ENCODE measurements at regions not wholly inside any gene's neighbourhood (a gene's known extent, or its start where the extent isn't known, plus 50 kb on each side); places are given as distances from the start of the nearest gene placed in this dataset.

- Histone ChIP-seq H3F3A (ENCODE audit: insufficient read depth, low read length, poor library complexity, severe bottlenecking) (no peaks in the 10 kb centered on the region), H3K9ac (ENCODE audit: low read length) (no peak overlapping the region), H3K27me3 (ENCODE audit: insufficient read depth, low read depth, low read length) (no peaks in the 10 kb centered on the region), H3K36me3 (ENCODE audit: insufficient read depth, low read length) (no peaks in the 10 kb centered on the region), H3K4me3 (ENCODE audit: low read length) (no peak overlapping the region), H4K20me1 (ENCODE audit: insufficient read depth) (no peaks in the 10 kb centered on the region), H3K27ac (ENCODE audit: low read length) (no peak overlapping the region), H3K9me3 (ENCODE audit: low read length) (no peaks in the 10 kb centered on the region), H2AFZ (ENCODE audit: low read depth, low read length) (no peak overlapping the region), H3K4me2 (ENCODE audit: low read length) (no peak overlapping the region), H3K79me2 (replicated peaks; ENCODE audit: insufficient read depth, low read length) (no peaks in the 10 kb centered on the region), H3K9me2 (ENCODE audit: insufficient read depth, low read length) (no peaks in the 10 kb centered on the region)
- TF ChIP-seq CTCF (IDR thresholded peaks at IDR 0.05; ENCODE audit: poor library complexity, severe bottlenecking), result no peak
- no peak for TF ChIP-seq RAD21 (conservative IDR thresholded peaks at IDR 0.05)
- TF ChIP-seq REST (IDR thresholded peaks at IDR 0.05; ENCODE audit: borderline replicate concordance), result no peak
- no peak for TF ChIP-seq POLR2AphosphoS5 (IDR thresholded peaks at IDR 0.05)
- TF ChIP-seq SMC3 (conservative IDR thresholded peaks at IDR 0.05; ENCODE audit: poor library complexity), result no peak
- TF ChIP-seq MXI1 (conservative IDR thresholded peaks at IDR 0.05; ENCODE audit: poor library complexity, severe bottlenecking), result no peak
- TF ChIP-seq EP300 (conservative IDR thresholded peaks at IDR 0.05; ENCODE audit: poor library complexity, severe bottlenecking), result no peak
- no peak for TF ChIP-seq TAF1 (IDR thresholded peaks at IDR 0.05; ENCODE audit: low read depth)
- TF ChIP-seq EZH2 (IDR thresholded peaks at IDR 0.05; ENCODE audit: borderline replicate concordance, insufficient read depth, low read length, poor library complexity, severe bottlenecking), result no peak
Measured at GRCh38 chr5:118726891-118727290, 261.5 kb downstream of the DTWD2 start.

GRCh38 chr5:118723021-118723338 is 265.4 kb downstream of the DTWD2 start:
- H3K9me3 ChIP-seq (ENCODE audit: low read length), result no peaks in the 10 kb centered on the region
- no peaks in the 10 kb centered on the region for H3K27me3 ChIP-seq (ENCODE audit: insufficient read depth, low read depth, low read length)
- H4K20me1 ChIP-seq (ENCODE audit: insufficient read depth), result no peaks in the 10 kb centered on the region
- no peak overlapping the region for H3K27ac ChIP-seq (ENCODE audit: low read length)
- no peak overlapping the region for H2AFZ ChIP-seq (ENCODE audit: low read depth, low read length)
- TF ChIP-seq TAF1 (IDR thresholded peaks at IDR 0.05; ENCODE audit: low read depth) (no peak), RAD21 (conservative IDR thresholded peaks at IDR 0.05) (no peak), MXI1 (conservative IDR thresholded peaks at IDR 0.05; ENCODE audit: poor library complexity, severe bottlenecking) (no peak), SMC3 (conservative IDR thresholded peaks at IDR 0.05; ENCODE audit: poor library complexity) (no peak), EZH2 (IDR thresholded peaks at IDR 0.05; ENCODE audit: borderline replicate concordance, insufficient read depth, low read length, poor library complexity, severe bottlenecking) (no peak), REST (IDR thresholded peaks at IDR 0.05; ENCODE audit: borderline replicate concordance) (no peak)
- H3K9me2 ChIP-seq (ENCODE audit: insufficient read depth, low read length), result no peaks in the 10 kb centered on the region
- no peak overlapping the region for H3K9ac ChIP-seq (ENCODE audit: low read length)
- no peak overlapping the region for H3K4me3 ChIP-seq (ENCODE audit: low read length)
- no peaks in the 10 kb centered on the region for H3K79me2 ChIP-seq (replicated peaks; ENCODE audit: insufficient read depth, low read length)
- no peak overlapping the region for H3K4me2 ChIP-seq (ENCODE audit: low read length)
- H3K36me3 ChIP-seq (ENCODE audit: insufficient read depth, low read length), result no peaks in the 10 kb centered on the region
- no peaks in the 10 kb centered on the region for H3F3A ChIP-seq (ENCODE audit: insufficient read depth, low read length, poor library complexity, severe bottlenecking)
